ENCODE measurements at regions not wholly inside any gene's neighbourhood (a gene's known extent, or its start where the extent isn't known, plus 50 kb on each side); places are given as distances from the start of the nearest gene placed in this dataset.
"Not testable (repeated sequence)": the region's sequence is repeated elsewhere in the genome, so short reads cannot be mapped to it uniquely, and the experiment has no call there.

- DNase-seq: no peak
Observed at GRCh38 chr13:79859756-79860155, 378.8 kb downstream of the NDFIP2 start.

DNA sequence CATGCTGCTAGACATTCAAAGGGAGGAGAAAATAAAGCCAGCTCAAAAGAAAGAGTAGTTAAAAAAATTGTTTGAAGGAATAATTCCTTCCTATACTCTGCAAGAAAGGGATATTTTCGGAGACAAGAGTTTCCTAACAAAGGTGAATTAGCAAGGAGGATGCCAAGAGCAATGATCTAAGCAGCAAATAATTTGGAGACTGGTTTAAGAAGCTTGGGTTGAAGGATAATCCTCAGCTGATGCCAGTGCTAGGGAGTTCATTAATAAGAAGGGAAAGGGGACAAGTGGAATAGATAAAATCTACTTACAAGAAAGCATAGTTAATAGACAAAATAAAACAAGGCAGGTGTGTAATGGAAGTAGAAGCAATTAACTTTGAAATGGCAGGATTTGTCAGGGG lies 372.3 kb downstream of the NDFIP2 start:
- no peak for DNase-seq

DNA sequence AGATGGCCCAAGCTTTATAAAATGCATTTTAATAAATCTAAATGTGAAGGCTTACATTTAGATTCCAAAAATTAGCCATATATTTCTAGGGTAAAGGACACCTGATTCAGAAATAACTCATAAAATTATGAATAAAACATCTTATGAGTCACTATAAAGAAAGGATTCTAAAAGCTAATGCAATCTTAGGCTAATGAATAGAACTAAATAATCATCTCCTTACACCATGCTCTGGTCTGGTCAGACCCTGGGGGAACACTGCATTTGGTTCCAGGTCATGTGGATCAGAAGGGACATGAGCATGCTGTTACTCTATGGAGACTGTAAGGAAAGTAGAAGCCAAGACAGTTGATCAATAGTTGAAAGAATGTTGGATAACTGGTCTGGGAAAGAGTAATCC lies 370.4 kb downstream of the NDFIP2 start:
- DNase-seq: no peak

DNA sequence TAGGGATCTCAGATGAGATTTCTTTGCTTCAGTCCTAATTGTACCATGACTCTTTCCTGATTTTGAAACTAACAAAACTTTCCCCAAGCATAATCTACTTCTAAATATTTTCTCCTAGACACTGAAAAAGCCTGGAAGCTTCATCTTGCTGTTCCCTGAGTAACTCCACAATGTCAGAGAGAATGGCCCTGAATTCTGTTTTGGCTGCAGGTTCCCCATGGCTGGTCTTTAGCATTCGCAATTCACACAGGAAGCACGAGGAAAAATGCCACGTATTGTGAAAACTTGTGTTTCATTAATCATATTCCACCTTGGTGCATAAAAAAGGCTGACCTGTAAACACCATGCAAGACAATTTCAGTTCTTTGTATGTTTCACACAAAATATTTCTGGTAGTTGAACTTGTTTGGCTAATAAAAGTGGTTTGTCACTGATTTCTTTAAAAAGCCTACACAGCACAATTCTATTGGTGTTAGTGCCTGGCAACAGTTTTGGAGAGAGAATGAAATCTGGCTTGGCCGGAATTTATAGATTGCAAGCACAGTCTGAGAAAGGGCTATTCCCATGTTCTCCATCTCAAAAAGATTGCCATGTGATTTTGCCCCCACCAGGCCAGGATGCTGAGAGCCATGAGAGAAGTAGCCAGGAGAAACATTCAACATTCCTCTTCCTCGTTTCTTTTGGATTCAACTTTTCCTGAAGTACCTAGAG lies 367.1 kb downstream of the NDFIP2 start:
- no peak for DNase-seq

DNA sequence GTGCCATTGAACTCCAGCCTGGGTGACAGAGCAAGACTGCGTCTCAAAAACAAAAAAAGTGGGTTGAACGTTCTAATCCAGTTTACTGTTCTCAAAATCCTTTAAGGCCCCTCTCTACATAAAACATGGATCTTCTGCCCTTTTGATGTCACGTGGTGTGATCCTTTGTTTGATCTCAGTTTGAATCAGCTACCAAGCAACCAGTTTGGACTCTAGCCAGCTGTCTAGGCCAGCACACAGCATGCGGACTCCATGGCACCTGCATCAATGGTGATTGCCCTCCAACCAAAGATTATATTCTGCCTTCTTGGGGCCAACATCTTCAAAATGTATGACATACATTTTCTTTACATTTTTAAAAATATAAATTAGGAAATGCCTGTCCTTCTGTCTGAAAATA lies 365.4 kb downstream of the NDFIP2 start:
- no peak for DNase-seq

DNA sequence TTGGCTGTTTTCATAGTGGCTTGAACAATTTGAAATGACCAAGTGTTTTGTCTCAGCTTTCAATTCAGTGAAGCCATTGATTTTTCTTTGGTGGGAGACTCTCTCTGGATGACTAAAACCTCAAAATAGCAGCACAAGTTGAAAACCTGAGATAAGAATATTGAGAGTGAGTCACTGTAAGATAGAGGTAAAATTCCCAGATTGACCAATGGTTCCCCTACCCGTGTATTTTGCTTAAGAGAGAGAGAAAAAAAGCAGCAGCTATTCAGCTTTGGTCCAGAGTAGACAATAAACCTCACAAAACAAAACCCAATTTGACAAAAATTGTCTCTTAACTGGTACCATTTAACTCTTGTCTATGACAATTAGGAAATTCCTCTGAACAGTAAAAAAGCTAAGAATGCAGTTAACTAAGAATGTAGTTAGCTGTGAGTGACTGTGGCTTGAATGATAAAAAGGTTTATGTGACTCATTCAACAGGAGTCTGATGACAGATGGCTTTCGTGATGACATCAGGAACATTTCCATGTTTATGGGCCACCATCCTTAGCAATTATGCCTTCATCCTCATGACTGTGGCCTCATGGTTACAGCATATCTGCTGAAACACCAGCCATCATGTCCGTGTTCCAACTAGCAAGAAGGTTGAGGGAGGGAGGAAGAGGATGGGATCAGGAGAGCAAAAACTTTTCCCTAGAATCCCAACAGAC lies 356.9 kb downstream of the NDFIP2 start:
- no peak for DNase-seq

DNA sequence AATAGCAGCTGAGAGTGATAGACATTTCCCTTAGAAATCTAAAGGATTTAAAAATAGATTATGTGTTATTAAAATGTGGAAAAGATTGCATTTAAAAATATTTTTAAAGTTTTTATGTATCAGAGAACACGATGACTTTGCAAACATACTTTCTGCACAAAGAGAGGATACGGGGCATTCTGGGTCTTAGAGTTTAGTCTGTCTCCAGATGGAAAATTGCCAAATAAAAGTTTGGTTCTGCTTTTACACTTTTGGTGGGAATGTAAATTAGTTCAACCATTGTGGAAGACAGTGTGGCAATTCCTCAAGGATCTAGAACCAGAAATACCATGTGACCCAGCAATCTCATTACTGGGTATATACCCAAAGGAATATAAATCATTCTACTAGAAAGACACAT lies 355.2 kb downstream of the NDFIP2 start:
- not testable (repeated sequence) for DNase-seq

DNA sequence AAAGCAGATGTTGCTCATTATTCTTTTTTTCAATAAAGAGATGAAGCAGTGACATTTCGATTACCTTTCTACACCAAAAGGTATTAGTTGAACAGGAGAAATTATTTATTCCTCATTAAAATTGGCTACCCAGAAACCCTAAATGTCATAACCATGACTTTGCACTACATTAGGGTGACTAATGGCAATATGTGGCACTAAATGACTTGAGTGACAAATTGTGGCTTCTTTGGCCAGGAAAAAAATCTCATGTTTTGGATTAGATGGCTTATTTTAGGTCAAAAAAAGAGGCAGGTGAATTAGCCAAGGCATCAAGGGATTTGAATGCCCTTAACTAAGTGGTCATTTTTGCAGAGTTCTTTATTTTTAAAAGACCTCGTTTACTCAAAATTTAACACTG lies 353.9 kb downstream of the NDFIP2 start:
- no peak for DNase-seq

DNA sequence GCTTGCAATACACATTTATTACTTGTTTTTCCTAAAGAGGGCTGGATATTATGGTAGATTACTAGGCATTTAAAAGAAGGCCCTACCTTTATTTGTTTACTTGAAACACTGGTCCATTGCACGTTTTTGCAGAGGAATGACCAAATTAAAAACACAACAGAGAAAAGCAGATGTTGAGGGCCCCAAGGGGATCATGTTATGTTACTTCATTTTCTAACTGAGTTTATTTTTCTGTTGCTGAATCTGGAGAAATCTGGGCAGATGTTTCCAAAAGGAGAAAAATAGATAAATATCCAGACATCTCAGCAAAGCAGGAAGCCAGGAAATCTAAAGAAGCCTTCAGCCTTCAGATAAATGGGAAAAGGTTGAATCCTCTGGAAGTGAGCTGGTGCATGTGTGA lies 353.0 kb downstream of the NDFIP2 start:
- DNase-seq: no peak

DNA sequence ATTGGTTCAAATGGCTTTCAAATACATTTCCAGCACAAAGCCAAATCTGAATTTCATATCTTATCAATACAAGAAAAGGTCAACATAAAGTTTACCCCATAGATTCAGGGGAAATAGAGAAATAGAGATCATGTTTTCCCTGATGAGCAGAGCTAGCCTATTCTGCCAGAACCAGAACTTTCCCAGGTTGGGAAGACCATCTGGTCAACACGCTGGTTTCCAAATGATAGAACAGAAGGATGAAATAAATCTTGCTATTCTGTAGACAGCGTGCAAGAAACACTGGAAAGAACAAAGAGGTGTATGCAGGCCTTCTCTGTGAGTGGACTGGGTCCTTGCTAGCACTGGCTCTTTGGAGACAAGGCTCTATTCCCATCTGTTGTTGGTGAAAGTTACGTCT lies 350.6 kb downstream of the NDFIP2 start:
- DNase-seq: no peak

DNA sequence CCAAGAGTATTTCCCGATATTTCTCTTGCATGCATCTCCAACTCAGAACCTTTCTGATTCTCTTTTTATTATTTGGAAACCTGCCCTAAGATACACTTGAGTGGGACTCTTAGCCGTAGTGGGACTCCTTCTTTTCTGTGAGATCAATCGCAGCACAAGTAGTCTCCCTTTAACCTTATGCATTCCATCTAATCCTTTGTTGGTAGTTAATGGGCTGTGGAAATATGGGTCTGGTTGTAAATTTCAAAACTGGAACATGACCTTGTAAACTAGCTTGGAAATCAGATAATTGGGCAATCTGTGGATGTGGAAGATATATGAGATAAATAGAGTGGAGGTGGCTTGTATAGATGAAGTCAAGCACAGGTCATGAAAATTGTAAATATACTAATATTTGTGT lies 350.0 kb downstream of the NDFIP2 start:
- DNase-seq: no peak

GRCh38 chr13:79830426-79830825 lies 349.5 kb downstream of the NDFIP2 start:
- no peak for DNase-seq

DNA sequence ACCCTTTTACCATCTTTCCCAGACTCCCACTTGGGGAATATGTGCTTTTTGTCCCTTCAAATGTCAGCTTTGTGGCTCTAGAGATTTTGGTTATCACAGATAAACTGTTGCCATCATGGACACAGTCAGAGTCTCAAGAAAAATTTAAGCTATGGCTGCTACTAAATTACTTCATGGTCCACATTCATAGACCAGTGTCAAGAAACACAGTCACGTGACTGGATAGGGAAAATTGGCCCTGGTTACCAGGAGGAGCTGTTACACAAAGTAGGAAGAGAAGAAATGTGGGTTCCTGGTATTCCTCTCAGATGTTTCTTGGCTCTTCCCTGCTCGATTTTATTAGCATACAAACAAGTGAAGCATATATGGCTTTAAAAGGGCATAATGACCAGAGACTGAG lies 348.9 kb downstream of the NDFIP2 start:
- DNase-seq: no peak

DNA sequence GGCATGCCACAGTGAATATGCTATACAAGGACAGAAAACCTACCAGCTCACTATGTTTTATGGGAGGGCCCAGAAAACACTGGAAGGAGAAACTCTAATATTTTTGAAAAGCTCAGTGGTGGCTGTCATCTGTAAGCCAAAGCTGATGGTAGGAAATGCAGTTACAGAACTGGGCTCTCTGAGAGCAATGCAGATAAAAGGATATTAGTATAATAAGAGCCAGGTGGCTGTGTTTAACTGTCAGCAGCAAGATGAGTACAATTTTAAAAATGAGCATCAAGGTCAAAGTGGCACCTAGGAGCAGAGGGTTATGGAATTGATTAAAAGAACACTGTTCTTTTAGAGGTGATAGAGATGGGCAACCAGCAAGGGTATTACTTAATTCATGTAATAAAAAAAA lies 345.0 kb downstream of the NDFIP2 start:
- DNase-seq: no peak

DNA sequence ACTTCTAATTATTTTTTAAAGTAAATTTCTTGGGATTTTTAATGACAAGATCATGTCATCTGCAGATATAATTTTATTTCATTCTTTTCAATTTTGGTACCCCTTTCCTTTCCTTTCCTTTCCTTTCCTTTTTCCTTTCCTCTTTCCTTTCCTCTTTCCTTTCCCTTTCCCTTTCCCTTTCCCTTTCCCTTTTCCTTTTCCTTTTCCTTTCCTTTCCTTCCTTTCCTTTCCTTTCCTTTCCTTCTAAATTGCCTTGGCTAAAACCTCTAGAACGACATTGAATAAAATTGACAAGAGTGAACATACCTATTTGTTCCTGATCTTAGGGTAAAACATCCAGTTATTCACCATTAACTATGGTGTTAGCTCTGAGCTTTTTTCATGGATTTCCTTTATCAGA lies 334.1 kb downstream of the NDFIP2 start:
- DNase-seq: no peak

DNA sequence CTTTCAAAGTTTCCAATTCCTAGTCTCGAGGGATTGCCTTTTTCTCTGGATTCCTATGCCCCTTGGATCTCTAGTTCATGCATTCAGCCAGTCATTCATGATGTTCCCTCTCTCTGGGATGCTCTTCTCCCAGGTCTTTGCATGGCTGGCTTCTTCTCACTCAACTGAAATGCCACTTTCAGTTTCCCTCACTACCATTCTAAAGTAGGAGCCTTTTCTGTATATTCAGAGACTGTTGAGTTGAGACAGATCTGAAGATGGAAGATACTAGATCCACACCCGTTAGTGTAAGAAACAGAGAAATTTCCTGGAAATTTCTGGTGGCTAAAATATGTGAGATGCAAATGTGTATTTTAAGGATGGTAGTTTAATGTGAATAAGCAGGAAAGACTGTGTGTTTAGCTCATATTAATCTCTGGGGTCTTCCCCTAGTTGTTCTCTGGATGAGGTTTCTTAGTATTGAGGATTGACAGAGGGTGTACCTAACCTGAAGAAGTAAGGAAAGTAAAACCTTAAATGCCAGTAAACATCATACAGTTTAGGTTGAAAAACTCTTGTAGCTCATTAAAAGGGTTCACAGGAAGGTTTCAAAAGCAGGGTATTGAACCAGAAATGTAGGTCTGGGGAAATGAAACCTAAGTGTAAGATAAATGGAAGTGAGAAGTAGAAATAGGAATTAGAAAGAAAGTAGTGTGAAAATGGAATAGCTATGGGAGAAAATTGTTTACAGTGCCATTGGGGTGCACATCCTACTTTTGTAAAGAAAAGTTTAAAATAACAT lies 331.3 kb downstream of the NDFIP2 start:
- DNase-seq: no peak

DNA sequence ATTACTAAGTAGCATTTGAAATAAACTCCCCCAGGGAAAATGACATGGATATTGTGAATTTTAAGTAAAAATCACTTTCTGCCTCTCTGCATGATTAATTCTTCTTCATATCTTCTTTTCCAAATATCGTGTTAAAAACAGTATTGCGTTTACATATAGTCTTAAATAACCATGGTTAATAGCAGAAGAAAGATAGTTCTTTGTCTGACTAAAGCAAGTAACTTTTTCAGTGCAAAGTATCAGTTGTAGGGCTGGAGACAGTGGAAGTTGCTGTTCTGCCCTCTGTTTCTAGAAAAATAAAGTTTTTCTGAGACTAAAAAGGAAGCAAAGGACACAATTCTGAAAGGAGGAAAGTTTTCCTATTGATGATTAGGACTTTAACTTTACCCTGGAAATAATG lies 330.2 kb downstream of the NDFIP2 start:
- no peak for DNase-seq

DNA sequence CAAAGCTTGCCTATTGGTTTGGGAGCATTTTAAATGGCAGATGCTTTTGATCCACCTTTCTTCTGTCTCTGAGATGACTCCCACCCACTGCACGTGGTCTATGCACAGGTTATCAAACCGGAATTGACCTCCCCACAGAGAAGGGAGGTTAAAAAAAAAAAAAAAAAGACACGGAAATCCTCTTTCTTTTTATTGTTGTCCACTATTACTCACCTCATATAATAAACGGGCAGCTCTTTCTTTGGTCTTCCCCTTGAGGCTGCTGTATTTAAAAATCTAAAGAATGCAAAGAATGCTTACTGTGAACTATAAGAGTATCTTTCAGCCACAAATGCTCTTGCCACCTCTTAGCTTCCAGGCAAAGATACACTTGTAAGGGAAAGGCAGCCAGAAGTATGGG lies 329.7 kb downstream of the NDFIP2 start:
- no peak for DNase-seq

GRCh38 chr13:79810018-79810417 lies 329.1 kb downstream of the NDFIP2 start:
- no peak for DNase-seq

DNA sequence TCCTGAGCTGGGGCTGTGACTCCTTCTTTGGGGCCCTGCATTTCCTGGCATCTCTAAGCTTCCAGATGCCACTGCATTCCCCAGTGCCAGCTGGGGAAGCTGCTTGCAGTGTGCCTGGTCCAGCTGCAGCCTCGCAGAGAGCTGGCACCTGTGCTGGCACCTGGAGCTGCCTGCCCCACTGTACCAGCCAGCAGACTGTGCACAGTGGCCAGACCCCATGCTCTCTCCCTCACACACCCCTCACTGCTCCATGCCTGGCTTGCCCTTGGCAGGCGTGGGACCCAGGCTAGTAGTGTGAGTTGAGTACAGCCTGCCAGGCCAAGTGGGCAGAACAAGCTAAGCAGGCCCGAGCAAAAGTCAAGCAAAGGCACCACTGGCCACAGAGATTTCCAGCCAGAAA lies 327.5 kb downstream of the NDFIP2 start:
- no peak for DNase-seq

- DNase-seq: no peak
Observed at GRCh38 chr13:79807554-79807953, 326.6 kb downstream of the NDFIP2 start.

GRCh38 chr13:79806821-79807220 lies 325.9 kb downstream of the NDFIP2 start:
- no peak for DNase-seq

- DNase-seq: no peak
Observed at GRCh38 chr13:79805317-79805716, 324.4 kb downstream of the NDFIP2 start.

DNA sequence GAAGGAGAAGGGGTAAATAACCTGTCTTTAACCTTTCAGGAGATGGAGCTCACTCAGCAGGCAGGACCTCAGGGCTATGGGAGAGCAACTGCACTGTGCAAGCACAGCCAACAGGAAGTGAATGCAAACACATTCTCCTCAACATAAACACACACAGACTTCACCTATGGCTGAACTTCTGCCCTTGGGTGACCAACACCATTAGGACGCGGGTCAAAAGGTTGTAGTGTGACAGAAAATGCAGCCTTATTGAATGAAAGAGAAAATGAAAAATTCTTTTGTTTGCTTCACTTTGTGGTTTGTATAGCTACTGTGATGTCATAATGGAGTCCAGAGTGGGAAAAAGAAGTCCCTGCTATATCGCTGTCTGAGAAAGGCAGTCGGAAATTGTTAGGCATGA lies 323.0 kb downstream of the NDFIP2 start:
- no peak for DNase-seq
